IMR-90 (cell line): ENCODE measurements at regions not wholly inside any gene's neighbourhood (a gene's known extent, or its start where the extent isn't known, plus 50 kb on each side); places are given as distances from the start of the nearest gene placed in this dataset.

Experiments
- ATAC-seq: fragments of 200-7000 bp; cut with Tn5 transposase; 2 replicates; pipeline ENCODE4 v1.9.1; 2020; ENCODE audit warnings: low read depth, mild to moderate bottlenecking, moderate library complexity
- BruUV-seq: library from RNA; stranded (reverse); fragments of 400-500 nt; replicated peaks from 2 replicates; lab custom pipeline; 2021; lab: Mats Ljungman, UMichigan
- CTCF ChIA-PET: fragments of 300-600 bp; formaldehyde crosslinking; extraction: SDS; loops from one replicate; lab custom pipeline; 2021; ENCODE audit warnings: antibody characterized with exemption; lab: Yijun Ruan, JAX
- POLR2A ChIA-PET: fragments of 300-600 bp; sonication (Branson Sonifier 250); formaldehyde crosslinking; loops from one replicate; lab custom pipeline; 2022; ENCODE audit warnings: antibody characterized with exemption; ENCODE audit not compliant: unreplicated experiment; lab: Charles Lee
- DNase-seq: peaks from one replicate; pipeline ENCODE4 v3.0.0; 2013
- H2AFZ ChIP-seq: replicated peaks from 2 replicates; pipeline ENCODE3; 2013; ENCODE audit warnings: low read length, mild to moderate bottlenecking; ENCODE audit not compliant: poor library complexity
- H2AK5ac ChIP-seq: 2 replicates; pipeline ENCODE4 v1.6.1; 2013; ENCODE audit warnings: low read depth, low read length, inconsistent platforms
- H2AK9ac ChIP-seq: replicated peaks from 2 replicates; pipeline ENCODE3; 2013; ENCODE audit warnings: mild to moderate bottlenecking, low read depth, low read length, moderate library complexity; ENCODE audit not compliant: poor library complexity
- H2BK120ac ChIP-seq: 2 replicates; pipeline ENCODE4 v1.6.1; 2013; ENCODE audit warnings: low read depth, low read length, inconsistent platforms
- H2BK15ac ChIP-seq: 3 replicates; pipeline ENCODE4 v1.6.1; 2013; ENCODE audit warnings: low read depth, low read length, inconsistent platforms
- H2BK20ac ChIP-seq: 2 replicates; pipeline ENCODE4 v1.6.1; 2013; ENCODE audit warnings: low read depth, mild to moderate bottlenecking, inconsistent platforms, low read length, moderate library complexity
- H2BK5ac ChIP-seq: 2 replicates; pipeline ENCODE4 v1.6.1; 2013; ENCODE audit warnings: mild to moderate bottlenecking, low read depth, low read length, inconsistent platforms; ENCODE audit not compliant: poor library complexity, severe bottlenecking
- H3K14ac ChIP-seq: replicated peaks from 2 replicates; pipeline ENCODE4 v1.6.1; 2013; ENCODE audit warnings: low read depth, low read length, inconsistent platforms
- H3K18ac ChIP-seq: 2 replicates; pipeline ENCODE4 v1.6.1; 2013; ENCODE audit warnings: low read depth, low read length, control low read depth
- H3K23ac ChIP-seq: 2 replicates; pipeline ENCODE4 v1.6.1; 2013; ENCODE audit warnings: low read depth, low read length, inconsistent platforms
- H3K27ac ChIP-seq: 2 replicates; pipeline ENCODE4 v1.5.1; 2013; ENCODE audit warnings: mild to moderate bottlenecking, control low read depth, low read length; ENCODE audit not compliant: insufficient read depth
- H3K27me3 ChIP-seq: 2 replicates; pipeline ENCODE4 v1.6.1; 2013; ENCODE audit warnings: low read length; ENCODE audit not compliant: control insufficient read depth, insufficient read depth
- H3K36me3 ChIP-seq: 2 replicates; pipeline ENCODE4 v1.6.1; 2013; ENCODE audit warnings: low read length, mixed read lengths; ENCODE audit not compliant: control insufficient read depth, insufficient read depth
- H3K4ac ChIP-seq: 2 replicates; pipeline ENCODE4 v1.6.1; 2013; ENCODE audit warnings: low read depth, low read length, inconsistent platforms
- H3K4me1 ChIP-seq: 2 replicates; pipeline ENCODE4 v1.6.1; 2013; ENCODE audit warnings: low read length, mixed read lengths; ENCODE audit not compliant: control insufficient read depth, insufficient read depth
- H3K4me2 ChIP-seq: 2 replicates; pipeline ENCODE4 v1.6.1; 2013; ENCODE audit warnings: low read depth, mild to moderate bottlenecking, control low read depth, low read length, moderate library complexity
- H3K4me3 ChIP-seq: 2 replicates; pipeline ENCODE4 v1.5.1; 2013; ENCODE audit warnings: low read depth, mild to moderate bottlenecking, control low read depth, low read length, moderate library complexity; ENCODE audit not compliant: insufficient read depth
- H3K56ac ChIP-seq: 2 replicates; pipeline ENCODE4 v1.6.1; 2013; ENCODE audit warnings: low read length, inconsistent platforms; ENCODE audit not compliant: insufficient read depth; ENCODE audit errors: extremely low read depth
- H3K79me1 ChIP-seq, 2 experiments: 2 replicates each; pipeline ENCODE4 v1.6.1; 2013; ENCODE audit warnings: low read length in 2 of 2, inconsistent platforms in 1 of 2, low read depth in 1 of 2
- H3K9ac ChIP-seq: 2 replicates; pipeline ENCODE4 v1.6.1; 2013; ENCODE audit warnings: low read depth, low read length, control low read depth
- H3K9me1 ChIP-seq: 2 replicates; pipeline ENCODE4 v1.6.1; 2013; ENCODE audit warnings: low read length, inconsistent platforms; ENCODE audit not compliant: insufficient read depth
- H3K9me3 ChIP-seq: 2 replicates; pipeline ENCODE4 v1.6.1; 2013; ENCODE audit warnings: low read length; ENCODE audit not compliant: control insufficient read depth, insufficient read depth
- H4K20me1 ChIP-seq: 2 replicates; pipeline ENCODE4 v1.6.1; 2013; ENCODE audit warnings: low read length, inconsistent platforms; ENCODE audit not compliant: insufficient read depth
- H4K5ac ChIP-seq: 2 replicates; pipeline ENCODE4 v1.6.1; 2013; ENCODE audit warnings: mild to moderate bottlenecking, low read depth, low read length, control low read depth
- H4K8ac ChIP-seq, 2 experiments: 2 replicates each; pipeline ENCODE4 v1.6.1; 2013; ENCODE audit warnings: low read depth in 2 of 2, low read length in 2 of 2, control low read depth in 1 of 2, inconsistent platforms in 1 of 2
- H4K91ac ChIP-seq: 2 replicates; pipeline ENCODE4 v1.6.1; 2013; ENCODE audit warnings: low read depth, low read length, inconsistent platforms; ENCODE audit not compliant: insufficient read depth
- BHLHE40 ChIP-seq: fragments of 150-350 bp; IDR thresholded peaks from 2 replicates; pipeline ENCODE4 v1.6.1; 2016; ENCODE audit warnings: mild to moderate bottlenecking, low read depth, low read length
- CEBPB ChIP-seq: IDR thresholded peaks from 2 replicates; pipeline ENCODE4 v1.6.1; 2012; ENCODE audit warnings: low read depth, low read length, improper control_type of control experiment
- CHD1 ChIP-seq: IDR thresholded peaks from 2 replicates; pipeline ENCODE4 v1.6.1; 2012; ENCODE audit warnings: low read depth, low read length, improper control_type of control experiment
- CTCF ChIP-seq: conservative IDR thresholded peaks from 2 replicates; pipeline ENCODE4 v1.5.1; 2012; ENCODE audit warnings: mild to moderate bottlenecking, low read depth, low read length, improper control_type of control experiment
- ELK1 ChIP-seq: fragments of 150-350 bp; IDR thresholded peaks from 2 replicates; pipeline ENCODE4 v1.6.1; 2016; ENCODE audit warnings: low read depth, mild to moderate bottlenecking, low read length, moderate library complexity, borderline replicate concordance
- FOS ChIP-seq: fragments of 150-350 bp; IDR thresholded peaks from 2 replicates; pipeline ENCODE4 v1.6.1; 2016; ENCODE audit warnings: low read depth, low read length
- MAFK ChIP-seq: IDR thresholded peaks from 2 replicates; pipeline ENCODE4 v1.6.1; 2012; ENCODE audit warnings: low read depth, low read length, improper control_type of control experiment
- MAZ ChIP-seq: IDR thresholded peaks from 2 replicates; pipeline ENCODE4 v1.6.1; 2012; ENCODE audit warnings: low read depth, mild to moderate bottlenecking, low read length, improper control_type of control experiment, moderate library complexity, borderline replicate concordance
- MXI1 ChIP-seq: IDR thresholded peaks from 2 replicates; pipeline ENCODE4 v1.6.1; 2012; ENCODE audit warnings: low read depth, mild to moderate bottlenecking, low read length, moderate library complexity, borderline replicate concordance
- NFE2L2 ChIP-seq: fragments of 150-350 bp; IDR thresholded peaks from 2 replicates; pipeline ENCODE4 v1.6.1; 2016; ENCODE audit warnings: low read depth, mild to moderate bottlenecking, low read length
- POLR2A ChIP-seq: IDR thresholded peaks from 2 replicates; pipeline ENCODE4 v1.6.1; 2012; ENCODE audit warnings: mild to moderate bottlenecking, low read depth, low read length
- RAD21 ChIP-seq: IDR thresholded peaks from 2 replicates; pipeline ENCODE4 v1.6.1; 2012; ENCODE audit warnings: low read length, improper control_type of control experiment
- RCOR1 ChIP-seq: IDR thresholded peaks from 2 replicates; pipeline ENCODE4 v1.6.1; 2012; ENCODE audit warnings: mild to moderate bottlenecking, low read length, improper control_type of control experiment; ENCODE audit not compliant: insufficient replicate concordance
- RFX5 ChIP-seq: IDR thresholded peaks from 2 replicates; pipeline ENCODE4 v1.8.0; 2012; ENCODE audit warnings: low read depth, mild to moderate bottlenecking, low read length, moderate library complexity
- SMC3 ChIP-seq: fragments of 150-350 bp; IDR thresholded peaks from 2 replicates; pipeline ENCODE4 v1.6.1; 2016; ENCODE audit warnings: low read depth, mild to moderate bottlenecking, antibody characterized with exemption, low read length, moderate library complexity
- USF2 ChIP-seq: fragments of 150-350 bp; IDR thresholded peaks from 2 replicates; pipeline ENCODE4 v1.6.1; 2017; ENCODE audit warnings: mild to moderate bottlenecking, antibody characterized with exemption, low read length, low read depth
- WGBS, 2 experiments: methylation state at CpG; one replicate each; pipeline versions ENCODE4 v1.1.5 to v1.1.7; 2013; ENCODE audit warnings: missing lambda C conversion rate in 2 of 2; ENCODE audit not compliant: insufficient read length in 1 of 2; ENCODE audit errors: extremely low coverage in 2 of 2; 5-methylcytosine and 5-hydroxymethylcytosine counted together
- dilution Hi-C: fragments of 300-500 bp; cut with HindIII; formaldehyde crosslinking; loops from one replicate; pipeline ENCODE4 v1.14.3; 2018; ENCODE audit warnings: low sequenced_read_pairs; ENCODE audit not compliant: unreplicated experiment
- in situ Hi-C: fragments of 300-500 bp; cut with MboI; formaldehyde crosslinking; loops from 3 replicates; pipeline ENCODE4 v1.14.3; 2019; ENCODE audit warnings: low sequenced_read_pairs, inconsistent platforms, mixed read lengths
- intact Hi-C: fragments of 100-400 bp; cut with micrococcal nuclease; formaldehyde crosslinking; loops from 2 replicates; pipeline ENCODE4 v1.10.0; 2022

GRCh38 chr4:167854881-167855280 lies 237.5 kb upstream of the ANXA10 start:
- Histone ChIP-seq H2BK20ac (no peak overlapping the region), H4K20me1 (no peaks in the 10 kb centered on the region), H4K8ac (no peak overlapping the region), H3K18ac (no peak overlapping the region), H3K4me3 (no peak overlapping the region), H2AK9ac (no peak overlapping the region), H3K56ac (no peak overlapping the region), H3K79me1 (no peaks in the 10 kb centered on the region), H4K91ac (no peak overlapping the region), H2BK5ac (no peak overlapping the region), H3K9ac (no peak overlapping the region), H2AFZ (no peak overlapping the region), H3K27me3 (no peaks in the 10 kb centered on the region), H3K4me1 (no peaks in the 10 kb centered on the region), H3K23ac (no peak overlapping the region), H3K14ac (no peak overlapping the region), H3K9me3 (no peaks in the 10 kb centered on the region), H3K9me1 (no peaks in the 10 kb centered on the region), H3K36me3 (no peaks in the 10 kb centered on the region), H2AK5ac (no peak overlapping the region), H3K4ac (no peak overlapping the region), H2BK120ac (no peak overlapping the region), H3K4me2 (no peak overlapping the region), H2BK15ac (no peak overlapping the region), H3K27ac (no peak overlapping the region), H4K5ac (no peak overlapping the region)
- intact Hi-C loops, result no loop called here
- CTCF ChIA-PET, result no interaction called here
- WGBS, 2 experiments, result no CpG with 5 or more reads among the region's 2 CpGs
- POLR2A ChIA-PET, result no interaction called here
- BruUV-seq, result no TSS peak
- in situ Hi-C loops, result no loop called here
- ATAC-seq, result no peak
- dilution Hi-C loops, result no loop called here
- no peak for DNase-seq
- TF ChIP-seq RFX5 (no peak), POLR2A (no peak), ELK1 (no peak), FOS (no peak), NFE2L2 (no peak), USF2 (no peak), CEBPB (no peak), MAZ (no peak), MAFK (no peak), RCOR1 (no peak), RAD21 (no peak), SMC3 (no peak), MXI1 (no peak), CTCF (no peak), BHLHE40 (no peak), CHD1 (no peak)
